ENCODE measurements at regions not wholly inside any gene's neighbourhood (a gene's known extent, or its start where the extent isn't known, plus 50 kb on each side); places are given as distances from the start of the nearest gene placed in this dataset.

- H3K4me3 ChIP-seq (replicated peaks; ENCODE audit: low read depth, low read length): no peak overlapping the region
- TF ChIP-seq, protein P1, sequence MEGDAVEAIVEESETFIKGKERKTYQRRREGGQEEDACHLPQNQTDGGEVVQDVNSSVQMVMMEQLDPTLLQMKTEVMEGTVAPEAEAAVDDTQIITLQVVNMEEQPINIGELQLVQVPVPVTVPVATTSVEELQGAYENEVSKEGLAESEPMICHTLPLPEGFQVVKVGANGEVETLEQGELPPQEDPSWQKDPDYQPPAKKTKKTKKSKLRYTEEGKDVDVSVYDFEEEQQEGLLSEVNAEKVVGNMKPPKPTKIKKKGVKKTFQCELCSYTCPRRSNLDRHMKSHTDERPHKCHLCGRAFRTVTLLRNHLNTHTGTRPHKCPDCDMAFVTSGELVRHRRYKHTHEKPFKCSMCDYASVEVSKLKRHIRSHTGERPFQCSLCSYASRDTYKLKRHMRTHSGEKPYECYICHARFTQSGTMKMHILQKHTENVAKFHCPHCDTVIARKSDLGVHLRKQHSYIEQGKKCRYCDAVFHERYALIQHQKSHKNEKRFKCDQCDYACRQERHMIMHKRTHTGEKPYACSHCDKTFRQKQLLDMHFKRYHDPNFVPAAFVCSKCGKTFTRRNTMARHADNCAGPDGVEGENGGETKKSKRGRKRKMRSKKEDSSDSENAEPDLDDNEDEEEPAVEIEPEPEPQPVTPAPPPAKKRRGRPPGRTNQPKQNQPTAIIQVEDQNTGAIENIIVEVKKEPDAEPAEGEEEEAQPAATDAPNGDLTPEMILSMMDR (IDR thresholded peaks at IDR 0.05; ENCODE audit: low read depth, low read length, missing control alignments): no peak
- no peak for DNase-seq (ENCODE audit: extremely low read depth, low read depth)
These were observed 50.0 kb upstream of the RASGRP1 start for GRCh38 chr15:38614621-38615020.

- no peak overlapping the region for H3K4me3 ChIP-seq (replicated peaks; ENCODE audit: low read depth, low read length)
- TF ChIP-seq, protein P1 (IDR thresholded peaks at IDR 0.05; ENCODE audit: low read depth, low read length, missing control alignments): no peak
- DNase-seq (ENCODE audit: extremely low read depth, low read depth): no peak
These were observed 53.2 kb upstream of the RASGRP1 start for GRCh38 chr15:38617831-38618230.

- TF ChIP-seq, protein P1 (IDR thresholded peaks at IDR 0.05; ENCODE audit: low read depth, low read length, missing control alignments): no peak
- H3K4me3 ChIP-seq (replicated peaks; ENCODE audit: low read depth, low read length): no peak overlapping the region
- no peak for DNase-seq (ENCODE audit: extremely low read depth, low read depth)
These were observed 53.8 kb upstream of the RASGRP1 start for GRCh38 chr15:38618242-38618955.

- DNase-seq (ENCODE audit: extremely low read depth, low read depth): no peak
- TF ChIP-seq, protein P1 (IDR thresholded peaks at IDR 0.05; ENCODE audit: low read depth, low read length, missing control alignments): no peak
- no peak overlapping the region for H3K4me3 ChIP-seq (replicated peaks; ENCODE audit: low read depth, low read length)
These were observed 55.5 kb upstream of the RASGRP1 start for GRCh38 chr15:38620098-38620497.

- TF ChIP-seq, protein P1 (IDR thresholded peaks at IDR 0.05; ENCODE audit: low read depth, low read length, missing control alignments): no peak
- H3K4me3 ChIP-seq (replicated peaks; ENCODE audit: low read depth, low read length): no peak overlapping the region
- no peak for DNase-seq (ENCODE audit: extremely low read depth, low read depth)
These were observed 56.4 kb upstream of the RASGRP1 start for GRCh38 chr15:38620851-38621594.

GRCh38 chr15:38622304-38622703 is 57.7 kb upstream of the RASGRP1 start:
- TF ChIP-seq, protein P1 (IDR thresholded peaks at IDR 0.05; ENCODE audit: low read depth, low read length, missing control alignments): no peak
- H3K4me3 ChIP-seq (replicated peaks; ENCODE audit: low read depth, low read length): no peak overlapping the region
- DNase-seq (ENCODE audit: extremely low read depth, low read depth): no peak

All from HFF-Myc (cell line).